MM.1S (cell line): ENCODE measurements at regions not wholly inside any gene's neighbourhood (a gene's known extent, or its start where the extent isn't known, plus 50 kb on each side); places are given as distances from the start of the nearest gene placed in this dataset.

Source experiments
- DNase-seq: peaks from one replicate; pipeline ENCODE4 v3.0.0-alpha.2; 2015
- H2AFZ ChIP-seq: fragments of 300-600 bp; sonication (generic); 2 replicates; pipeline ENCODE4 v1.6.0; 2016; ENCODE audit warnings: antibody characterized with exemption, low read length
- H3F3A ChIP-seq: fragments of 300-600 bp; sonication (generic); 2 replicates; pipeline ENCODE4 v1.6.1; 2016; ENCODE audit warnings: mild to moderate bottlenecking, antibody characterized with exemption, low read length, moderate library complexity, mixed read lengths; ENCODE audit not compliant: insufficient read depth
- H3K27ac ChIP-seq: fragments of 300-600 bp; sonication (generic); 2 replicates; pipeline ENCODE4 v1.5.1; 2016; ENCODE audit warnings: mild to moderate bottlenecking, low read length
- H3K27me3 ChIP-seq: fragments of 300-600 bp; sonication (generic); replicated peaks from 2 replicates; pipeline ENCODE4 v1.6.0; 2016; ENCODE audit warnings: low read length; ENCODE audit not compliant: insufficient read depth
- H3K36me3 ChIP-seq: fragments of 300-600 bp; sonication (generic); replicated peaks from 2 replicates; pipeline ENCODE4 v1.6.1; 2016; ENCODE audit warnings: mild to moderate bottlenecking, low read length, mixed read lengths; ENCODE audit not compliant: insufficient read depth
- H3K4me1 ChIP-seq: fragments of 300-600 bp; sonication (generic); 2 replicates; pipeline ENCODE4 v1.6.1; 2016; ENCODE audit warnings: low read length, mixed read lengths
- H3K4me2 ChIP-seq: fragments of 300-600 bp; sonication (generic); 2 replicates; pipeline ENCODE4 v1.6.0; 2016; ENCODE audit warnings: low read depth, low read length
- H3K4me3 ChIP-seq: fragments of 300-600 bp; sonication (generic); 2 replicates; pipeline ENCODE4 v1.5.1; 2016; ENCODE audit warnings: low read length, mixed read lengths
- H3K79me2 ChIP-seq: fragments of 300-600 bp; sonication (generic); 2 replicates; pipeline ENCODE4 v1.6.1; 2016; ENCODE audit warnings: mixed run types, low read length, mixed read lengths
- H3K9ac ChIP-seq: fragments of 300-600 bp; sonication (generic); 2 replicates; pipeline ENCODE4 v1.6.1; 2016; ENCODE audit warnings: low read length, mixed read lengths
- H3K9me2 ChIP-seq: fragments of 300-600 bp; sonication (generic); replicated peaks from 2 replicates; pipeline ENCODE4 v1.6.1; 2016; ENCODE audit warnings: mild to moderate bottlenecking, low read length, mixed read lengths; ENCODE audit not compliant: insufficient read depth
- H3K9me3 ChIP-seq: fragments of 300-600 bp; sonication (generic); replicated peaks from 2 replicates; pipeline ENCODE4 v1.6.1; 2016; ENCODE audit warnings: mild to moderate bottlenecking, low read length, mixed read lengths; ENCODE audit not compliant: insufficient read depth
- H4K20me1 ChIP-seq: fragments of 300-600 bp; sonication (generic); 2 replicates; pipeline ENCODE4 v1.6.1; 2016; ENCODE audit warnings: mild to moderate bottlenecking, low read length, moderate library complexity, mixed read lengths; ENCODE audit not compliant: insufficient read depth
- EZH2 ChIP-seq: fragments of 300-600 bp; sonication (generic); optimal IDR thresholded peaks from 2 replicates; pipeline ENCODE3; 2017; ENCODE audit warnings: low read depth, mild to moderate bottlenecking, antibody characterized with exemption, low read length, mixed read lengths
- EZH2phosphoT487 ChIP-seq: fragments of 300-600 bp; sonication (generic); IDR thresholded peaks from 2 replicates; pipeline ENCODE4 v1.6.1; 2018; ENCODE audit warnings: antibody characterized with exemption, low read length
- TF ChIP-seq, protein P1 (sequence below): fragments of 300-600 bp; sonication (generic); IDR thresholded peaks from 2 replicates; pipeline ENCODE4 v1.5.1; 2016; ENCODE audit warnings: antibody characterized with exemption, low read length, mixed read lengths

DNA sequence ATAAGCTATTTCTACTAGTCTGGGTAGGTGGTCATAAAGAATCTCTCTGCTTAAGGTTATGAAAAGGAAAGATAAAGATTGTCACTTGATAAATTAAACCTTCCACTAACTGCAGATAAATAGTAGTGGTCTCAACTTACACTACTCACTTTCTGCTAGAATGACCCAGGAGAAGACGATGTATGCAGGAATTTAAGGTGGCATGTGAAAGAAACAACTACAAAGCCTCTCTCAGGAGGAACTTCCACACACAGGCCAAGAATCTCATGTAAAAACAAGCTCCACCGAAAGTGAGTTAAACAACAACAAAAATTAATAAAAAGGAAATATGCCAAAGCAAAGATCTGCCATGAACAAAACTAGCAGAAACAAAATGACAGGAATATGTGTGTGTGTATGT, 165.4 kb downstream of the CDC14C start:
- no peak for DNase-seq
- peaks cover 14% of the 10 kb centered on the region; the same call in 1 of the 2 replicates for H3K4me1 ChIP-seq
- H3K4me2 ChIP-seq: no peak overlapping the region
- H3K27ac ChIP-seq: no peak overlapping the region
- H3K36me3 ChIP-seq: no peaks in the 10 kb centered on the region
- H3K4me3 ChIP-seq: no peak overlapping the region
- no peaks in the 10 kb centered on the region for H3K79me2 ChIP-seq
- no peaks in the 10 kb centered on the region for H3K9me2 ChIP-seq
- H3K9me3 ChIP-seq: no peaks in the 10 kb centered on the region
- no peak overlapping the region for H3K9ac ChIP-seq
- no peaks in the 10 kb centered on the region for H4K20me1 ChIP-seq
- H3F3A ChIP-seq: no peaks in the 10 kb centered on the region
- no peak overlapping the region for H2AFZ ChIP-seq
- TF ChIP-seq EZH2phosphoT487 (no peak), EZH2 (no peak)
- TF ChIP-seq, protein P1, sequence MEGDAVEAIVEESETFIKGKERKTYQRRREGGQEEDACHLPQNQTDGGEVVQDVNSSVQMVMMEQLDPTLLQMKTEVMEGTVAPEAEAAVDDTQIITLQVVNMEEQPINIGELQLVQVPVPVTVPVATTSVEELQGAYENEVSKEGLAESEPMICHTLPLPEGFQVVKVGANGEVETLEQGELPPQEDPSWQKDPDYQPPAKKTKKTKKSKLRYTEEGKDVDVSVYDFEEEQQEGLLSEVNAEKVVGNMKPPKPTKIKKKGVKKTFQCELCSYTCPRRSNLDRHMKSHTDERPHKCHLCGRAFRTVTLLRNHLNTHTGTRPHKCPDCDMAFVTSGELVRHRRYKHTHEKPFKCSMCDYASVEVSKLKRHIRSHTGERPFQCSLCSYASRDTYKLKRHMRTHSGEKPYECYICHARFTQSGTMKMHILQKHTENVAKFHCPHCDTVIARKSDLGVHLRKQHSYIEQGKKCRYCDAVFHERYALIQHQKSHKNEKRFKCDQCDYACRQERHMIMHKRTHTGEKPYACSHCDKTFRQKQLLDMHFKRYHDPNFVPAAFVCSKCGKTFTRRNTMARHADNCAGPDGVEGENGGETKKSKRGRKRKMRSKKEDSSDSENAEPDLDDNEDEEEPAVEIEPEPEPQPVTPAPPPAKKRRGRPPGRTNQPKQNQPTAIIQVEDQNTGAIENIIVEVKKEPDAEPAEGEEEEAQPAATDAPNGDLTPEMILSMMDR: no peak
- H3K27me3 ChIP-seq: no peaks in the 10 kb centered on the region

DNA sequence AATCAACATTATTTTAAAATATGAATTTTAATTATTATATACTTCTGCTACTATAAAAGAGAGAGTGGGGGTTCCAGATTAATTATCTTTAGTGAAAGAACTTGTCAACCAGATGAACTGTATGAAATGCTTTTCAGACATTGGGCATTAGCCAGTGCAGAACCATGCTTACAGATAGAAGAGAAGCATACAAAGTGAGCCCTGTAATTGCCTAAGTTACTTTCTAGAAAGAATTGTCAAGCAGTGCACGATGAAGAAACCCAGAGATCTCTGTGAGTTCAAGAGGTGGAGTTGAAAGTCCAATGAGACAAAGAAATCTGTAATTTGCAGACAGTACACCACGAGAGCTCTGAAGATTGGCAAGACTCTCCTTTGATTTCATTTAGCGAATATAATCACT, 166.7 kb downstream of the CDC14C start:
- TF ChIP-seq EZH2 (no peak), EZH2phosphoT487 (no peak)
- TF ChIP-seq, protein P1: no peak
- Histone ChIP-seq H3K36me3 (no peaks in the 10 kb centered on the region), H3K79me2 (no peaks in the 10 kb centered on the region), H2AFZ (peak overlapping the region; percentile 57; the same call in 1 of the 2 replicates), H3K27ac (peak overlapping the region; percentile 8; the same call in 1 of the 2 replicates), H3K4me2 (peak overlapping the region; percentile 39), H3K9me2 (no peaks in the 10 kb centered on the region), H3K9me3 (no peaks in the 10 kb centered on the region), H4K20me1 (no peaks in the 10 kb centered on the region), H3K4me1 (peaks cover 14% of the 10 kb centered on the region; the same call in 1 of the 2 replicates), H3K9ac (no peak overlapping the region), H3K27me3 (no peaks in the 10 kb centered on the region), H3K4me3 (peak overlapping the region; percentile 12; the same call in 1 of the 2 replicates), H3F3A (no peaks in the 10 kb centered on the region)
- DNase-seq: no peak

DNA sequence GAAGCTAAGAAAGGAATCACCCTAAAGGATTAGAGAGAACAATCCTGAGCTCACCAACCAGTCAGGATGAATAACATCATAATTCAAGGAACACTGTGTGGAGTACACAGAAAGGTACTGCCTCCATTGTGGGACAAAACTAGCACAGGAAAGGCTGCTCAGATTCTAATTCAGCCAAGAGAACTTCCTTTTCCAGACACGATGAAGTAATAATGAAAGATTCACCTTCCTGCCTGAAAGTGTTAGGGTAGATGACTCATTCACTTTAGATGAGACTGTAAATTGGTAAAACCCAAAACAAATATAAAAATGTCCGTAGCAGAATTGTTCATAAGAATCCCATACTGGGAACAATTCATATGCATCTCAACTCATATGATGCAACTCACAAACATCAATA, 167.2 kb downstream of the CDC14C start:
- H3K36me3 ChIP-seq: no peaks in the 10 kb centered on the region
- H3K4me2 ChIP-seq: peak overlapping the region; percentile 39
- peak overlapping the region; percentile 57; the same call in 1 of the 2 replicates for H2AFZ ChIP-seq
- H3K79me2 ChIP-seq: no peaks in the 10 kb centered on the region
- no peaks in the 10 kb centered on the region for H3F3A ChIP-seq
- no peaks in the 10 kb centered on the region for H3K9me2 ChIP-seq
- peaks cover 14% of the 10 kb centered on the region; the same call in 1 of the 2 replicates for H3K4me1 ChIP-seq
- no peak for TF ChIP-seq EZH2phosphoT487
- no peak for TF ChIP-seq EZH2
- TF ChIP-seq, protein P1: no peak
- no peaks in the 10 kb centered on the region for H4K20me1 ChIP-seq
- peak; percentile 37 for DNase-seq
- H3K4me3 ChIP-seq: peak overlapping the region; percentile 12; the same call in 1 of the 2 replicates
- peak overlapping the region; percentile 8; the same call in 1 of the 2 replicates for H3K27ac ChIP-seq
- no peak overlapping the region for H3K9ac ChIP-seq
- H3K9me3 ChIP-seq: no peaks in the 10 kb centered on the region
- H3K27me3 ChIP-seq: no peaks in the 10 kb centered on the region
